Neuronal stem cell (in vitro differentiated cells): ENCODE measurements at regions not wholly inside any gene's neighbourhood (a gene's known extent, or its start where the extent isn't known, plus 50 kb on each side); places are given as distances from the start of the nearest gene placed in this dataset.

ENCODE experiments used
- DNase-seq: peaks from one replicate; pipeline ENCODE4 v3.0.0-alpha.2; 2013; ENCODE audit warnings: low spot score
- H2AFZ ChIP-seq: one replicate; pipeline ENCODE4 v1.6.1; 2013; ENCODE audit warnings: mild to moderate bottlenecking, low read length, inconsistent platforms
- H2AK5ac ChIP-seq: 2 replicates; pipeline ENCODE4 v1.6.1; 2013; ENCODE audit warnings: low read depth, mild to moderate bottlenecking, inconsistent platforms, low read length, moderate library complexity, mixed read lengths
- H2BK120ac ChIP-seq: 2 replicates; pipeline ENCODE4 v1.6.1; 2013; ENCODE audit warnings: low read depth, mild to moderate bottlenecking, inconsistent platforms, low read length, moderate library complexity, mixed read lengths
- H2BK12ac ChIP-seq: one replicate; pipeline ENCODE4 v1.6.1; 2013; ENCODE audit warnings: low read length, inconsistent platforms
- H2BK15ac ChIP-seq: 2 replicates; pipeline ENCODE4 v1.6.1; 2013; ENCODE audit warnings: mild to moderate bottlenecking, low read length, inconsistent platforms, mixed read lengths
- H2BK5ac ChIP-seq: one replicate; pipeline ENCODE4 v1.6.1; 2013; ENCODE audit warnings: inconsistent platforms, mild to moderate bottlenecking, low read length, moderate library complexity
- H3K14ac ChIP-seq: one replicate; pipeline ENCODE4 v1.6.1; 2013; ENCODE audit warnings: low read length, inconsistent platforms
- H3K18ac ChIP-seq: 2 replicates; pipeline ENCODE4 v1.6.1; 2013; ENCODE audit warnings: low read length, inconsistent platforms
- H3K23ac ChIP-seq: 2 replicates; pipeline ENCODE4 v1.6.1; 2013; ENCODE audit warnings: low read depth, mild to moderate bottlenecking, mixed read lengths, low read length, inconsistent platforms; ENCODE audit not compliant: poor library complexity
- H3K27ac ChIP-seq: replicated peaks from 3 replicates; pipeline ENCODE4 v1.5.1; 2013; ENCODE audit warnings: low read length, inconsistent platforms
- H3K27me3 ChIP-seq, 3 experiments: 2 replicates each; pipeline ENCODE4 v1.6.1; 2013; ENCODE audit warnings: low read length in 3 of 3, mild to moderate bottlenecking in 2 of 3, inconsistent platforms in 1 of 3, low read depth in 1 of 3, mixed read lengths in 1 of 3, moderate library complexity in 1 of 3; ENCODE audit not compliant: control insufficient read depth in 3 of 3, insufficient read depth in 3 of 3
- H3K36me3 ChIP-seq, 2 donors: replicated peaks in 1 of 2; 2 replicates each; pipeline ENCODE4 v1.6.1; 2013; ENCODE audit warnings: low read length in 2 of 2; ENCODE audit not compliant: control insufficient read depth in 2 of 2, insufficient read depth in 2 of 2
- H3K4ac ChIP-seq: 2 replicates; pipeline ENCODE4 v1.6.1; 2013; ENCODE audit warnings: inconsistent platforms, mild to moderate bottlenecking, low read length, moderate library complexity
- H3K4me1 ChIP-seq, 2 donors: 1 replicate in 1 of 2; 2 replicates in 1 of 2; pipeline ENCODE4 v1.6.1; 2013; ENCODE audit warnings: low read length in 2 of 2, low read depth in 1 of 2; ENCODE audit not compliant: control insufficient read depth in 2 of 2, insufficient read depth in 1 of 2
- H3K4me2 ChIP-seq: one replicate; pipeline ENCODE4 v1.6.1; 2013; ENCODE audit warnings: mild to moderate bottlenecking, low read length, inconsistent platforms; ENCODE audit not compliant: insufficient read depth, poor library complexity, severe bottlenecking
- H3K4me3 ChIP-seq, 2 donors: 2 replicates each; pipeline ENCODE4 v1.5.1; 2013; ENCODE audit warnings: low read length in 2 of 2, mild to moderate bottlenecking in 2 of 2, inconsistent platforms in 1 of 2, moderate library complexity in 1 of 2
- H3K79me1 ChIP-seq: one replicate; pipeline ENCODE4 v1.6.1; 2013; ENCODE audit warnings: low read depth, mild to moderate bottlenecking, inconsistent platforms, low read length, moderate library complexity
- H3K9ac ChIP-seq: one replicate; pipeline ENCODE4 v1.6.1; 2013; ENCODE audit warnings: mild to moderate bottlenecking, low read depth, low read length, inconsistent platforms; ENCODE audit not compliant: poor library complexity
- H3K9me3 ChIP-seq, 2 donors: replicated peaks in 1 of 2; 2 replicates each; pipeline versions ENCODE3 to v1.6.1; 2013; ENCODE audit warnings: low read length in 2 of 2, mild to moderate bottlenecking in 2 of 2, inconsistent platforms in 1 of 2, low read depth in 1 of 2, mixed read lengths in 1 of 2, moderate library complexity in 1 of 2; ENCODE audit not compliant: control insufficient read depth in 2 of 2, insufficient read depth in 1 of 2
- H4K8ac ChIP-seq: one replicate; pipeline ENCODE4 v1.6.1; 2013; ENCODE audit warnings: low read depth, mild to moderate bottlenecking, inconsistent platforms, low read length, moderate library complexity
- H4K91ac ChIP-seq: one replicate; pipeline ENCODE4 v1.6.1; 2013; ENCODE audit warnings: low read length, low read depth, mild to moderate bottlenecking, inconsistent platforms; ENCODE audit not compliant: poor library complexity
- WGBS, 2 donors: extraction: QIAGEN DNeasy Blood & Tissue Kit; methylation state at CpG; one replicate each; pipeline ENCODE4 v1.1.7; 2013; ENCODE audit warnings: missing lambda C conversion rate in 2 of 2, mixed read lengths in 1 of 2; ENCODE audit not compliant: insufficient read length in 2 of 2, insufficient replicate concordance in 1 of 2; ENCODE audit errors: extremely low coverage in 2 of 2; 5-methylcytosine and 5-hydroxymethylcytosine counted together

- Histone ChIP-seq H3K18ac (no peak overlapping the region), H2BK12ac (no peak overlapping the region), H4K91ac (no peak overlapping the region), H2BK15ac (no peak overlapping the region), H2BK120ac (no peak overlapping the region), H3K4me2 (no peak overlapping the region), H2BK5ac (no peak overlapping the region), H2AFZ (no peak overlapping the region), H3K36me3 (no peaks in the 10 kb centered on the region), H3K9me3 (no peaks in the 10 kb centered on the region), H4K8ac (no peak overlapping the region), H3K23ac (no peak overlapping the region), H3K27me3 (no peaks in the 10 kb centered on the region), H3K4me1 (no peaks in the 10 kb centered on the region), H3K4me3 (no peak overlapping the region), H3K27ac (no peak overlapping the region), H3K14ac (no peak overlapping the region), H3K4ac (no peak overlapping the region), H3K79me1 (no peaks in the 10 kb centered on the region), H2AK5ac (no peak overlapping the region), H3K9ac (no peak overlapping the region)
- DNase-seq, result no peak
- WGBS, 2 donors, result no CpG with 5 or more reads among the region's 4 CpGs
Observed at GRCh38 chr2:19541884-19542283, 183.5 kb upstream of the OSR1 start.

- Histone ChIP-seq H3K4ac (no peak overlapping the region), H2AK5ac (no peak overlapping the region), H3K4me2 (no peak overlapping the region), H3K36me3 (no peaks in the 10 kb centered on the region), H3K14ac (no peak overlapping the region), H3K27me3 (no peaks in the 10 kb centered on the region), H3K4me1 (peaks cover 0 to 6% of the 10 kb centered on the region in 2 donors), H2AFZ (no peak overlapping the region), H3K79me1 (no peaks in the 10 kb centered on the region), H2BK5ac (no peak overlapping the region), H2BK12ac (no peak overlapping the region), H2BK15ac (no peak overlapping the region), H3K9me3 (no peaks in the 10 kb centered on the region), H4K91ac (no peak overlapping the region), H4K8ac (no peak overlapping the region), H3K18ac (no peak overlapping the region), H3K23ac (no peak overlapping the region), H2BK120ac (no peak overlapping the region), H3K9ac (no peak overlapping the region), H3K4me3 (no peak overlapping the region), H3K27ac (no peak overlapping the region)
- no CpG with 5 or more reads among the region's 7 CpGs for WGBS, 2 donors
- DNase-seq, result no peak
Observed at GRCh38 chr2:19540739-19541525, 182.5 kb upstream of the OSR1 start.

- Histone ChIP-seq H2AFZ (no peak overlapping the region), H3K79me1 (no peaks in the 10 kb centered on the region), H3K9ac (no peak overlapping the region), H3K4me2 (no peak overlapping the region), H3K14ac (no peak overlapping the region), H2BK12ac (no peak overlapping the region), H2BK15ac (no peak overlapping the region), H2AK5ac (no peak overlapping the region), H3K36me3 (no peaks in the 10 kb centered on the region), H3K4ac (no peak overlapping the region), H2BK5ac (no peak overlapping the region), H3K9me3 (no peaks in the 10 kb centered on the region), H2BK120ac (no peak overlapping the region), H3K27me3 (no peaks in the 10 kb centered on the region), H3K18ac (no peak overlapping the region), H4K8ac (no peak overlapping the region), H3K27ac (no peak overlapping the region), H3K4me1 (peaks cover 0 to 9% of the 10 kb centered on the region in 2 donors), H4K91ac (no peak overlapping the region), H3K4me3 (no peak overlapping the region), H3K23ac (no peak overlapping the region)
- no peak for DNase-seq
- no CpG with 5 or more reads among the region's 7 CpGs for WGBS, 2 donors
Observed at GRCh38 chr2:19538411-19538963, 180.1 kb upstream of the OSR1 start.

- no peak overlapping the region for H2BK12ac ChIP-seq
- H4K91ac ChIP-seq, result no peak overlapping the region
- H2BK15ac ChIP-seq, result no peak overlapping the region
- H3K14ac ChIP-seq, result no peak overlapping the region
- H3K9me3 ChIP-seq, result no peaks in the 10 kb centered on the region
- H3K4ac ChIP-seq, result no peak overlapping the region
- no peaks in the 10 kb centered on the region for H3K79me1 ChIP-seq
- no peak overlapping the region for H2BK120ac ChIP-seq
- no peak overlapping the region for H2AK5ac ChIP-seq
- H3K36me3 ChIP-seq, result no peaks in the 10 kb centered on the region
- no peak overlapping the region for H2BK5ac ChIP-seq
- no peaks in the 10 kb centered on the region for H3K27me3 ChIP-seq
- H4K8ac ChIP-seq, result no peak overlapping the region
- H3K4me3 ChIP-seq, result no peak overlapping the region
- no peak overlapping the region for H3K4me2 ChIP-seq
- H3K23ac ChIP-seq, result no peak overlapping the region
- WGBS, 2 donors, result no CpG with 5 or more reads among the region's 3 CpGs
- no peak overlapping the region for H3K18ac ChIP-seq
- peak; percentile 55 for DNase-seq
- peak overlapping the region; percentile 8 for H3K27ac ChIP-seq
- H3K4me1 ChIP-seq, result peaks cover 0 to 9% of the 10 kb centered on the region in 2 donors
- no peak overlapping the region for H2AFZ ChIP-seq
- no peak overlapping the region for H3K9ac ChIP-seq
Observed at GRCh38 chr2:19536136-19536535, 177.7 kb upstream of the OSR1 start.
